GM21423 (cell line): ENCODE measurements at regions not wholly inside any gene's neighbourhood (a gene's known extent, or its start where the extent isn't known, plus 50 kb on each side); places are given as distances from the start of the nearest gene placed in this dataset.
A peak's percentile ranks its signal among the peaks of the same experiment; 100 is the strongest.

Experiments used
- ATAC-seq: cut with Tn5 transposase; IDR thresholded peaks from one replicate; pipeline ENCODE4 v1.9.1; 2021; ENCODE audit warnings: mild to moderate bottlenecking, moderate library complexity; ENCODE audit not compliant: unreplicated experiment

- no peak for ATAC-seq
Observed at GRCh38 chr4:30281986-30282385, 438.2 kb upstream of the PCDH7 start.

- ATAC-seq = no peak
Observed at GRCh38 chr4:30283336-30283735, 436.8 kb upstream of the PCDH7 start.

GRCh38 chr4:30294295-30294694 lies 425.9 kb upstream of the PCDH7 start:
- no peak for ATAC-seq

- ATAC-seq = no peak
Observed at GRCh38 chr4:30295652-30296051, 424.5 kb upstream of the PCDH7 start.

GRCh38 chr4:30314001-30314400 lies 406.2 kb upstream of the PCDH7 start:
- no peak for ATAC-seq

- no peak for ATAC-seq
Observed at GRCh38 chr4:30330894-30331652, 389.1 kb upstream of the PCDH7 start.

- no peak for ATAC-seq
Observed at GRCh38 chr4:30341731-30342130, 378.4 kb upstream of the PCDH7 start.

- no peak for ATAC-seq
Observed at GRCh38 chr4:30350288-30350687, 369.9 kb upstream of the PCDH7 start.

GRCh38 chr4:30354605-30355004 lies 365.6 kb upstream of the PCDH7 start:
- ATAC-seq = no peak

GRCh38 chr4:30362436-30362835 lies 357.7 kb upstream of the PCDH7 start:
- no peak for ATAC-seq

- ATAC-seq = no peak
Observed at GRCh38 chr4:30370105-30370504, 350.1 kb upstream of the PCDH7 start.

- peak; percentile 90 for ATAC-seq
Observed at GRCh38 chr4:30380404-30380998, 339.7 kb upstream of the PCDH7 start.

GRCh38 chr4:30385650-30386049 lies 334.5 kb upstream of the PCDH7 start:
- no peak for ATAC-seq

- no peak for ATAC-seq
Observed at GRCh38 chr4:30386266-30386895, 333.8 kb upstream of the PCDH7 start.

GRCh38 chr4:30395902-30396301 lies 324.3 kb upstream of the PCDH7 start:
- no peak for ATAC-seq

- no peak for ATAC-seq
Observed at GRCh38 chr4:30396772-30397475, 323.2 kb upstream of the PCDH7 start.

GRCh38 chr4:30399476-30399875 lies 320.7 kb upstream of the PCDH7 start:
- no peak for ATAC-seq

GRCh38 chr4:30402276-30402675 lies 317.9 kb upstream of the PCDH7 start:
- no peak for ATAC-seq

- no peak for ATAC-seq
Observed at GRCh38 chr4:30413915-30414314, 306.3 kb upstream of the PCDH7 start.

GRCh38 chr4:30416547-30416946 lies 303.6 kb upstream of the PCDH7 start:
- ATAC-seq = no peak

GRCh38 chr4:30427932-30428331 lies 292.2 kb upstream of the PCDH7 start:
- ATAC-seq = no peak
